GM19328 (cell line): ENCODE measurements at regions not wholly inside any gene's neighbourhood (a gene's known extent, or its start where the extent isn't known, plus 50 kb on each side); places are given as distances from the start of the nearest gene placed in this dataset.

Experiments used
- ATAC-seq: cut with Tn5 transposase; IDR thresholded peaks from one replicate; pipeline ENCODE4 v1.9.1; 2021; ENCODE audit warnings: mild to moderate bottlenecking, moderate library complexity; ENCODE audit not compliant: unreplicated experiment

DNA sequence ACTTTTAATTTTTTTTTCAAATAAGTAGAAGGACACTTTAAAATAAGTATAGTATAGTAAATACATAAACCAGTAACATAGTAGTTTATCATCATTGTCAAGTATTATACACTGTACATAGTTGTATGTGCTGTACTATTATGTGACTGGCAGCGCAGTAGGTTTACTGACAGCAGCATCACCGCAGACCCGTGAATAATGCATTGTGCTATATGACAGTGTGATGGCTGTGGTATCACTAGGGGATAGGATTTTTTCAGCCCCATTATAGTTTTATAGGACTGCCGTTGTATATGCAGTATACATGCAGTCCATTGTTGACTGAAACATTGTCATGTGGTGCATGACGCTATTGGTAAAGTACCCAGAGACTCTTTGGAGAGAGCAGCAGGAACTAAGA, 306.5 kb downstream of the SQOR start:
- ATAC-seq = no peak

DNA sequence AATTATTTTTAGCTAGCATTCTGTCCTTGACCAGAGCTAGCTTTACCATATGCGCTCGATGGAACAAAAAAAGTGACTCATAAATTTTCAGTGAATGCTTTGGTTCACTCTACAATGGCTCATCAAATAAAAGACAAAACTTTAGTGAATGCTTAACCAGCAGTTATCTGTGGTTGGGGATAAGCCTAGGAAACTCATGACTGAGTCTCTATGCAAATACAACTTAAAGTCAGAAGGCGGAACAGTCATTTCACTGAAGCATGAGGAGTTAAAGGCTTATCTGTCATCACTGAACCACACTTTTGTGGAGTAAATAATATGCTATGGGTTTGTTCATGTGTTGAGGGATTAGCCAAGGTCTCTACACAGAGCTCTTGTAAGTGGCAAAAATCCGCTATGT, 308.4 kb downstream of the SQOR start:
- no peak for ATAC-seq

DNA sequence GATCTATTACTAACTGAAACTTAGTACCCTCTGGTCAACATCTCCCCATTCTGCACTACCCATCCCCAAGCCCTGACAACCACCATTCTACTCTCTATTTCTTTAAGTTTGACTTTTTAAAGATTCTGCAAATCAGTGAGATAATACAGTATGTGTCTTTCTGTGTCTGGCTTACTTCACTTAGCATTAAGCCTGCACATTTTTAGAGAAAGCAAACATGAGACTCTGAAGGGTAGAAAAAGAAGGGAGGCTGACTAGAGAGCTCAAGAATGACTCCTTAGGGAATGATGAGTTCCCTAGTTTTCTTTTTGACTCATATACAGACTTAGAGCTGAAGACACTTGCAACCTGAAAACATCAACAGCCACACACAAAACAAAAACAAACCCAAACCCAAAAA, 311.3 kb downstream of the SQOR start:
- no peak for ATAC-seq

DNA sequence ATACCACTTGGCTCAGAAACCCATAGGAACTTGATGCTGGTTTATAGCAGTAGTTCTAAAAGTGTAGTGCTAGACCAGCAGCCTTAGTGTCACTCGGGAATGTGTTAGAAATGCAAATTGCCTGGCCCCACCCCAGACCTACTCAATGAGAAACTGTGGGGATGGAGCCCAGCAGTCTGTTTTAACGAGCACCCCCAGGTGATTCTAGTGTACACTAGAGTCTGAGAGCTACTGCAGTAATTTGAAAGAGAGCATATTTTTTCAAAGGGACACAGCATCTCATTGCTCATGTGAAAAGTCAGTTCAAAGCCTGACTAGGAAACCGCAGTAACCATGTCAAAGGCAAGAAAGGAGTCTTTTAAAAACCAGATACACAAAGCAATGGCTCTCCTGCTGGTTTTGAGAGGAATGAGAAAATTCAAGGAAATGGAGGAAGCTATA, 313.4 kb downstream of the SQOR start:
- ATAC-seq = no peak

DNA sequence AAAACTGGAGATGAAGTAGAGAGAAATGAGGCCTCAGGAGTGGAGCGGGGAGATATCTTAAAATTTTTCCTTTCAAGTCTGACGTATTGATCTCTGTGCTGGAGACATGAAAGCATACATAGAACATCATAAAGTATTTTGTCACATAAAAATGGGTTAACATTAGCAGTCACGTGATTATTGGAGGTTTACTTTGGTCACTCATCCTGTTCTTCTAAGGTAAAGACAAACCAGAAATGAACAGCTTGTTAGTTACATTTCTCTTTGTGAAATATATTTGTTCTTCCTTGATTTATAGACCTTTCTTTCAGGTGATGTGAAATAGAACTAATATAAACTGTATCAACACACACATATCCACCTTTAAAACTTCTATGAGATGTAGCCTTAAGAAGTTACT, 324.1 kb downstream of the SQOR start:
- no peak for ATAC-seq

DNA sequence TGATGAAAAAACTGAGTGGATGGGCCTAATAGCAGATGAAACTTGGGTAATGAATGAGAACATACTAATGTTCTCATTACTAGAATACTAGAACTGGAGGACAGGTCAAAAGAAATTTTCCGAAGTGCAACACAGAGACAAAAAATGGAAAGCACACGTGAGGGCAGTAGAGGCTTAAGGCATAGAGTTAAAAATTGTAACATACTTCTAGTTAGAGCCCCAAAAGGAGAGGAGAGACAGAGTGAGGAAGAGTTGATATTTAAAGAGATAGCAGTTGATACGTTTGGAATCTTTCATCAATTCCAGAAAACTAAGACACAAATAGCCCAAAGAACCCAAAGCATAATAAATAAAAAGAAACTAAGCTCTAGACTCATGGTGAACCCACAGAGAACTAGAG, 327.9 kb downstream of the SQOR start:
- no peak for ATAC-seq

DNA sequence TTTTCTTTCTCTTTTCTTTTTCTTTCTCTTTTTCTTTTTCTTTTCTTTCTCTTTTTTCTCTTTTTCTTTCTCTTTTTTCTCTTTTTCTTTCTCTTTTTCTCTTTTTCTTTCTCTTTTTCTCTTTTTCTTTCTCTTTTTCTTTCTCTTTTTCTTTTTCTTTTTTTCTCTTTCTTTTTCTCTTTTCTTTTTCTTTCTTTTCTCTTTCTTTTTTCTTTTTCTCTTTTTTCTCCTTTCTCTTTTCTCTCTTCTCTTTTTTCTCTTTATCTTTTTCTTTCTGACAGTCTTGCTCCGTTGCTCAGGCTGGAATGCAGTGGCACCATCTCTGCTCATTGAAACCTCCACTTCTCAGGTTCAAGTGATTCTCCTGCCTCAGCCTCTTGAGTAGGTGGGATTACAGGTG, 335.7 kb downstream of the SQOR start:
- no peak for ATAC-seq

DNA sequence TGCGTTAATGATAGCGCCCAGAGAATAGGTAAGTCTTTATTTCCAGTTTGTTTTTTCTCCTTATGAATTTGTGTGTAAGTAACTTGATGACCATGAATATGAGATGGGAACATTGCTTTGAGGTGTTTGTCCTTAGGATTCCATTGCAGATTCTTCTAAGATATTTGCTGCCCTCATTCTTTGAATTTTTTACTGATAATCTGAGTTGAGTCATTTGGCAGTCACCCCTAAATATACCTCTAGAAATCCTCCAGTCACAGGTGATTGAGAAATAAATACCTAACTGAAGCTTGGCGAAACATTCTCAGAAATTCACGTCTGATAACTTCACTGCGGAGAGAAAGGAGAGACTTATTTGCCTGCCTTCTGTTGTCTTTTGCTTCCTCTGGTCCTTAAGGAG, 345.5 kb downstream of the SQOR start:
- no peak for ATAC-seq

DNA sequence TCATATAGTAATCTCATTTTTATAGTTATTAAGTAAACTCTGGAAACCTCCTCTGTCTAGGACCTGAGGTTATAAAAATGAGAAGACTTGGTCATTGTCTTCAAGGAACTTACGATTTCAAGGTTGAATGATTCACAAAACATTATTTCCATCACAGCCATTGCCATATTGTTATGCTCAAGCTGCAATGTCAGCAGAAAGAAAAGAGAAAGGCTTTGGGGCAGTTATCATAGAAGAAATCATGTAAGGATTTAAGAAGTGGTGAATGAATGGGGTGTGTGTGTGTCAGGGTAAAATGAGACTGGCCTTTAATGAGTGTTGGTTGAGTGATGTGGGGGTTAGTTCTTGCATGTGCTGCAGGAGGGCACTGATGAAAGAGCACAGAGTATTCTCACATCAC, 346.8 kb downstream of the SQOR start:
- no peak for ATAC-seq

DNA sequence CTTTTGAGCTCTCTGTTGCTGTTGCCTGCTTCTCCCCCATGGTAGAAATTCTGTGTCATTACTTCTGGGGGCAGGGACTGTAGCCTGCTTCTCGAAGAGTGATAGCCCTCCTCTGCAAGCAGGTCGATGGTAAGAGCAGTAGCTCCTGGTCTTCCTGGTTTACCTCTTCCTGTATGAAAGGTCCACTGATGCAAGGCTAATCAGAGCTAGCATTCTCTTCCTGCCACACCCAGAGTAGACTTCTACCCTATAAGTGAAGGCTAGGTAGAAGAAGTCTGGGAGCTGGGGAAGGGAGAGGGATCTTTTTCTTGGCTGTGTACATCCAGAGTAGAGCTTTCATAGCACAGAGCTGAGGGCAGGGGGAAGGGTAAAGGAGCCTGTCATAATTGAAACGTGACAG, 357.0 kb downstream of the SQOR start:
- ATAC-seq = no peak

DNA sequence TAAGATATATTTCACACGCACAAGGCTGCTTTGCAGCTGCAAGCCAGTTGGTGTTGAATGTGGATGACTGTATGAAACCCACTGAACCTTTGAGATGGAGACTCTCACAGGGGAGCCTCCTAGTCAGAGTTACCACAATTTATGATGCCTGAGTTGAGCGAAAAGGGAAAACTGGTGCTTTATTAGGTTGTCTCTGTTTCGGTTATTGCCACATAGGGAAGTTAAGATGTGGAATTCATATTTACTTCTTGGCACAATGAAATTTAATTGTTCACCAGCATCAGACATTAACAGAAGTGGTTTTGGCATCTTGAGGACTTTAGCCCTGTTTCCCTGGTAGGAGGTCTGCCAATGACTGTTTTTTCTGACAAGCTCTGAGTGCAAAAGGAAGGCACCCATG, 358.2 kb downstream of the SQOR start:
- no peak for ATAC-seq

DNA sequence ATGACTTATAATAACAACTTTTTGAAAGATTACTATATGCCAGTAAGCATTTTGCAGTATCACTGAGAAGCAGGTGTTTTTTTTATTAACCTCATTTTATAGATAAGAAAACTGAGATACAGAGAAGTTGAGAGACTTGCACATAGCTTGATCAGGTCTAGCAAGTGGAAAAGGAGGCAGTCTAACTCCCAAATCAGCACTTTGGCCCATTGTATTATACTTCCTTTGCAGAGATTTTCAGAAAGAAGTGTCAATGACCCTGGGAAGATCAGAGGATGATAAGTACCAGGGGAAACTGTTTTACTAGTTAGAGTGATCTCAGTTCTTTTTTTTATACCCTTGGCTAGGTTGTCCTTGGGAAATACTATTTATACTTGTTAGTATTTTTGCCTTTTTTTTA, 358.7 kb downstream of the SQOR start:
- ATAC-seq = no peak

DNA sequence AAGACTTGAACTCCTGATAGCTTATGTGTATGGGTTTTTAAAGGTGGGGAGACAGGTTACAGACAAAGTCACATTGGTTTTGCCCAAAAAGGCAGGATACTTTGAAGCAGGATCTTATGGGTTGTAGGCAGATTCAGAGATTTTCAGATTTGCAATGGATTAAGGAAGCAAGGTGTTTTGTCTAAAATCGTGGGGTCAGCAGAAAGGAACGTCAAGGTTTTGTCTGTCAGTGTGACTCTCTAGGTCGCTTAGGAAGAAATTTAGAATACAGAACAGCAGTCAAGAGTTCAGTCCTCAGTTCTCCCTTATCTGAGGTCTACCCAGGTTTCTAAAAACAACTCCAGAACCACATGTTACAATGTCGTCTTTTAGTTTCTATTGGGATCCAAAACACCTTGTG, 361.0 kb downstream of the SQOR start:
- no peak for ATAC-seq

DNA sequence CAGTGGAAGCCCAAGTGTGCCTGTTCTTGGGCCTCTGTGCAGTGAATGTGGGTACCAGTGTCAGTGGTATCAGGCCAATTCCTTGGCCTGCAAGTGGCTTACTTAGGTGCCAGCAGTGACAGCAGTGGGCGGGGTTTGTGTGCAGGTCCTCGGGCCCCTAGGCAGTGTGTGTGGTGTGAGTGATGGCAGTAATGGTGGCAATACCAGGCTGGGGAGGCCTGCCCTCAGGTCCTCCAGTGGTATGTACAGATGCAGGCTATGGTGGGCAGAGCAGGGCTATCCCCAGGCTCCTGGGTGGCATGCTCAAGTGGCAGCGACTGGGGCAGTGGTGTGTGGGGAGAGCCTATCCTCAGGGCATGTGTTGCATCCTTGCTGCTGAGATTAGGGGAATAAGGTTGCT, 379.7 kb downstream of the SQOR start:
- no peak for ATAC-seq

DNA sequence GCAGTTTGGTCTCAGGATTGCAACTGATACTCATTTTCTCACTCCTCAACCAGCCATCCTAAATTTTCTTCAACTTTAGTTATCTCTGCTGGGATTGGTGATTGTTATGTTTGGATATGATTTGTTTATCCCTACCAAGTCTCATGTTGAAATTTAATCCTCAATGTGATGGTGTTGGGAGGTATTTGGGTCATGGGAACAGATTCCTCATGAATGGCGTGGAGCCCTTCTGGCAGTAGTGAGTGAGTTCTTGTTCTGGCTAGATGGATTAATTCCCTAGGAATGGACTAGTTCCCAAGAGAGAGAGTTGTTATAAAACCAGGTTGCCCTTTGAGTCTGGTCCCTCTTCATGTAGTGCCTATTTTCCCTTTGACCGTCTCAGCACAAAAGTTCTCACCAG, 399.9 kb downstream of the SQOR start:
- no peak for ATAC-seq

DNA sequence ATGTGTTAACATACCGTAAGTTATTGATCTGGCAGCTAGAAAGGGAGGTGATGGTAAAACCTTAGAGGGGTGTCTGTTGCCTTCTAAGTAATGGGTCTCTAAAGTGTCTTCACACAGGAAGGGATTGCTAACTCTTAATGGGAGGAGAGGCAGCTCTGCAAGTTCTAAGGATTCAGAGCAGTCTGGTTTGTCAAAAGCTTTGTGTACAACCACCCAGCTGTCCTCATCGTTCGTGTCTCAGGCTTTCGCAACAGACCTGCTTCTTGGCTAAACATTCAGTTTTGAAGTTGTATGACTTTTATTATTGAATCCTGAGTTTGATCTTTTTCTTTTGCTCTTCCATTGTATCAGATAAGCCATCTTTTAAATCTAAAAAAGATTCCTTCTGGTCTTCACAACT, 404.9 kb downstream of the SQOR start:
- no peak for ATAC-seq

DNA sequence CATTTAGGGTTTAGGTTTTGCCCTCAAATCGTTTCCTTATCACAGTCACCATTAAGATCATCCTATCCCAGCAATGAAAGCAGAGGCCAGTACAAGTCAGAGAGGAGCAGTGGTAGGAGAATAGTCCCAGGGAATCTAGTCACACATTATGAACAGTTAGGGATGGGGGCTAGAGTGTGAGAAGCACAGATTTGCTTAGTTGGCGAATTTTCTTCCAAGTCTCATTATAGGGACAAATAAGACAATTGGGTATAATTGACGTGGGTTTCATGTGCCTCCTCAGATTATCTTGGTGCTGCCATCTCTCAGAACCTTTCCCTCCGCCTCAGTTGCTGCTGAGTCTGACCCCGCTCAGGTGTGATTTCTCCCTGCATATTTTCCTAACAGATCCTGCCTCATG, 407.1 kb downstream of the SQOR start:
- no peak for ATAC-seq

DNA sequence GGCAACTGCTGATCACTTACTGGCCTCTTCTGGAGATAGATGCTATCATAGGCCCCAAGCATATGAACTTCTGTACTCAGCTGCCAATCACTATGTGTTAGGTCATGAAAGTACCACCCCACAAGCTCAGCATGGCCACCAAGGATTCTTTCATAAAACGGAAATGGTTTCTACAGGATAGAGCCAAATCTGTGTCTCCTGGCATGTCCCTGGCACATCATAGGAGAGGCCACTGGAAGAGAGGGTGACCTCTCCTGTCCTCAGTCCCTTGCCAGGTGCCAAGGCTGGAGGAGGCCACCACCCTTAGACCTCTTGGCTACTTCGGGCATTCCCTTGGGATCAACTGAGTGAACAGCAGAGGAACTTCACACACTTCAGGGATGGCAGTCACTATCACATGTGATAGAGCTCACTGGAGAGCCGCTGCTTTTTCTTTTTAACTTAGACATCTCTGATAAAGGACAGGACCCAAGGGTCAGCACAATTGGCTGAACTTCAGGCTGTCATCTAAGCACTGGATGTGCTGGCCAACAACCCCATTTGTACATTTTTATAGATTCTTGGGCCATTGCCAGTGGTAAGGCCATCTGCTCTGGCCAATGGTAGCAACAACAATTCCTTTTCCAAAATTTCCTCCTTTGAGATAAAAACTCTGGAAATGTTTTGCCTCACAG, 425.2 kb downstream of the SQOR start:
- no peak for ATAC-seq

DNA sequence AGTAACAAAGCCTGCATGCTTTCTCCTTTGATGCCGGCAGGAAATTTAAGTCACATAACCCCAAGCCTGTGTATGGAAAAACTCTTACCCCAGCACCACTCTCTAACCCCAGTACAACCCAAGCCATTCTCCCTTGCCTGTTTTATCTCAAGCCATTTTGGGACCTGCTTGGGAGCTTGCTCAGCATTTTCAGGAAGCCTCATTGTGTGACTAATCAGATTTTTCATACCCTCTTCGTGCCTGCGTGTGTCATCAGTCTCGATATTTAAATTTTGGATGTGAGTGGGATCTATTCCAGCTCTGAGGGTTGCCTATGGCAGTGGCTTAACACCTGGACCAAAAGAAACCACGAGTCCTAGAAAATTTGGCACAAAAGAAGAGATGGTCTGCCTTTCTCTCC, 426.2 kb downstream of the SQOR start:
- no peak for ATAC-seq

DNA sequence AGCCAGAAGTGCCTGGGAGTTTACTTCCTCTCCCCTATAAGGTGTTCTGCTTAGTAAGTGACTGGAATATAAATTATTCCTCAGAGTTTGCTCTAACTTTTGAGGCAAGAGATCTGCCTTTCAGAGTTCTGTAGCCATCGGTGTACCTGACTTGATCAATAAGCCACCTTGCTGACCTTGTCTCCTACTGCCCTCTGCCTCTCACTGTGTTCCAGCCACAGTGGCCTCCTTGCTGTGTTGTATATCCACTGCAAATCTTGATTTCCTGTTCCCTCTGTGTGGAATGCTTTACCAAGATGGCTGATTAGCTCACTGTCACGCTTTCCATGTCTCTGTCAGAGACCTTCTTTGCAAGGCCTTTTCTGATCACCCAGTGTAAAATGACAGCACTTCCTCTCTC, 442.4 kb downstream of the SQOR start:
- no peak for ATAC-seq

DNA sequence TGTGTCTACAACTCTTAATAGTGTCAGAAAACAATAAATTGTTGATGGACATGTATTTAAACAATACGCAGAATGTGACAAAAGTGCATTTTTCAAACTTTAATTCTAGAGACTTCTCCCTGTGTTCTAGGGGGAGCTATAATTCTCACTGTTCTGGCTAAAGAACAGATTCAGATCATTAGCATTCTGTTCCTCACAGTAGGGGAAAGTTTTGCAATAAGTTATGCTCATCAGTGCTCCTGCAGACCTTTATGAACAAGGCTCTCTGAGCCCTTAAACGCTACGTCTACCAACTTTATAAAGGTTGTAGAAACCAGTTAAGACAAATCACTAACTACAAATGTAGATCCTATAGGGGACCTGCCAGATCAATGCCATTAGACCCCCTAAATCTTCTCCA, 444.2 kb downstream of the SQOR start:
- no peak for ATAC-seq

DNA sequence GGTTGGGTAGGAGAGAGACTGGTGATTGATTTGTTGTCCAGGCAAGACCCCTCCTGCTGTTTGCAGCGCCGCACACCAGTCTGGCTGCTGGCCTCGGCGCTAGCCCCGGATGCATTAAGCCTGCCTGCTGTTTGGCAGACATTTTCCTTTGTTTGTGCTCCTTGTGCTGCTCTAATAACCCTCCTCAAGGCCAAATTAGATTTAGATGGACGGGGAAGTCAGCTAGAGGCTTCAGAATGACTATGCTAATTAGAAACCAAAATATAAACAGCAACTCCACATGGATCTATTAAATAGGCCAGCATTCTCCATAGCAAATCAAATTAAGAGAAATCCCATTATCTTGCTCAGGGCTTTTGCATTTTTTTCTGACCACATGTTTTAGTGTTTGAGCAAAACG, 445.2 kb downstream of the SQOR start:
- no peak for ATAC-seq
